Activated CD4-positive, alpha-beta T cell treated with anti-CD3 and anti-CD28 coated beads, Interleukin-2, Interleukin-4, amounts not matched to agents 100 ng/mL and 50 ng/mL, durations not matched to agents 16 hours and 8 hours (primary cell): ENCODE measurements at regions not wholly inside any gene's neighbourhood (a gene's known extent, or its start where the extent isn't known, plus 50 kb on each side); places are given as distances from the start of the nearest gene placed in this dataset.

ENCODE experiments used
- DNase-seq: peaks from one replicate; pipeline ENCODE4 v3.0.0-alpha.2; 2020; ENCODE audit warnings: low spot score

GRCh38 chr3:181764544-181764943, 52.8 kb downstream of the SOX2 start:
- no peak for DNase-seq

- DNase-seq, result no peak
Observed at GRCh38 chr3:181770296-181770695, 58.6 kb downstream of the SOX2 start.

- no peak for DNase-seq
Observed at GRCh38 chr3:181771120-181771519, 59.4 kb downstream of the SOX2 start.

- DNase-seq, result no peak
Observed at GRCh38 chr3:181772166-181772565, 60.4 kb downstream of the SOX2 start.

- DNase-seq, result no peak
Observed at GRCh38 chr3:181773921-181774320, 62.2 kb downstream of the SOX2 start.

- no peak for DNase-seq
Observed at GRCh38 chr3:181782306-181782954, 70.7 kb downstream of the SOX2 start.

GRCh38 chr3:181790561-181790960, 78.8 kb downstream of the SOX2 start:
- DNase-seq, result no peak

- DNase-seq, result no peak
Observed at GRCh38 chr3:181791056-181791955, 79.6 kb downstream of the SOX2 start.

- no peak for DNase-seq
Observed at GRCh38 chr3:181793006-181793405, 81.3 kb downstream of the SOX2 start.

GRCh38 chr3:181794011-181794790, 82.5 kb downstream of the SOX2 start:
- no peak for DNase-seq

GRCh38 chr3:181796641-181797040, 84.9 kb downstream of the SOX2 start:
- DNase-seq, result no peak

GRCh38 chr3:181797431-181797830, 85.7 kb downstream of the SOX2 start:
- DNase-seq, result no peak

GRCh38 chr3:181805703-181806102, 94.0 kb downstream of the SOX2 start:
- no peak for DNase-seq

GRCh38 chr3:181808053-181808452, 96.3 kb downstream of the SOX2 start:
- DNase-seq, result no peak

GRCh38 chr3:181823716-181824115, 112.0 kb downstream of the SOX2 start:
- DNase-seq, result no peak

- no peak for DNase-seq
Observed at GRCh38 chr3:181824961-181825360, 113.2 kb downstream of the SOX2 start.

GRCh38 chr3:181839039-181839915, 127.6 kb downstream of the SOX2 start:
- DNase-seq, result no peak

- no peak for DNase-seq
Observed at GRCh38 chr3:181839916-181840297, 128.2 kb downstream of the SOX2 start.

GRCh38 chr3:181844211-181844610, 132.5 kb downstream of the SOX2 start:
- DNase-seq, result no peak

- no peak for DNase-seq
Observed at GRCh38 chr3:181847276-181847675, 135.6 kb downstream of the SOX2 start.

- DNase-seq, result no peak
Observed at GRCh38 chr3:181851063-181851462, 139.3 kb downstream of the SOX2 start.

- DNase-seq, result no peak
Observed at GRCh38 chr3:181855825-181856224, 144.1 kb downstream of the SOX2 start.
